OCI-LY1 (cell line): ENCODE measurements at regions not wholly inside any gene's neighbourhood (a gene's known extent, or its start where the extent isn't known, plus 50 kb on each side); places are given as distances from the start of the nearest gene placed in this dataset.

ENCODE experiments used
- H2AFZ ChIP-seq: fragments of 200-600 bp; sonication (generic), shearing (Covaris generic); 2 replicates; pipeline ENCODE4 v1.6.0; 2014; ENCODE audit warnings: antibody characterized with exemption, mild to moderate bottlenecking, low read length
- H3F3A ChIP-seq: fragments of 200-600 bp; sonication (generic), shearing (Covaris generic); 2 replicates; pipeline ENCODE4 v1.6.0; 2014; ENCODE audit warnings: mild to moderate bottlenecking, antibody characterized with exemption, low read length, moderate library complexity; ENCODE audit not compliant: insufficient read depth
- H3K27ac ChIP-seq: fragments of 200-600 bp; sonication (generic); 2 replicates; pipeline ENCODE4 v1.5.1; 2014; ENCODE audit warnings: low read length, mixed run types, mild to moderate bottlenecking, low read depth; ENCODE audit not compliant: poor library complexity, severe bottlenecking
- H3K27me3 ChIP-seq: fragments of 200-600 bp; sonication (generic); 2 replicates; pipeline ENCODE4 v1.6.0; 2014; ENCODE audit warnings: antibody characterized with exemption, mild to moderate bottlenecking, low read length, moderate library complexity; ENCODE audit not compliant: insufficient read depth
- H3K36me3 ChIP-seq: fragments of 200-600 bp; sonication (generic); 2 replicates; pipeline ENCODE4 v1.6.1; 2014; ENCODE audit warnings: mild to moderate bottlenecking, antibody characterized with exemption, low read length, moderate library complexity, mixed read lengths; ENCODE audit not compliant: insufficient read depth
- H3K4me1 ChIP-seq: fragments of 200-600 bp; sonication (generic); 2 replicates; pipeline ENCODE4 v1.5.1; 2014; ENCODE audit warnings: mild to moderate bottlenecking, low read length, moderate library complexity; ENCODE audit not compliant: insufficient read depth, severe bottlenecking
- H3K4me2 ChIP-seq: fragments of 200-600 bp; sonication (generic), shearing (Covaris generic); 2 replicates; pipeline ENCODE4 v1.6.1; 2014; ENCODE audit warnings: low read length
- H3K4me3 ChIP-seq: fragments of 200-600 bp; sonication (generic); 2 replicates; pipeline ENCODE4 v1.5.1; 2014; ENCODE audit warnings: low read length, low read depth, mild to moderate bottlenecking, mixed read lengths; ENCODE audit not compliant: poor library complexity, severe bottlenecking
- H3K79me2 ChIP-seq: fragments of 200-600 bp; shearing (Covaris generic); 2 replicates; pipeline ENCODE4 v1.6.1; 2016; ENCODE audit warnings: mixed run types, low read length, mixed read lengths; ENCODE audit not compliant: insufficient read depth
- H3K9ac ChIP-seq: fragments of 200-600 bp; sonication (generic), shearing (Covaris generic); 2 replicates; pipeline ENCODE4 v1.6.1; 2014; ENCODE audit warnings: mild to moderate bottlenecking, low read length, mixed read lengths
- H3K9me2 ChIP-seq: fragments of 200-600 bp; sonication (generic), shearing (Covaris generic); 2 replicates; pipeline ENCODE4 v1.6.1; 2014; ENCODE audit warnings: low read depth, mild to moderate bottlenecking, low read length, mixed read lengths
- H3K9me3 ChIP-seq: fragments of 200-600 bp; shearing (Covaris generic); 2 replicates; pipeline ENCODE4 v1.6.1; 2014; ENCODE audit warnings: low read length, mixed read lengths
- H4K20me1 ChIP-seq: fragments of 200-600 bp; sonication (generic), shearing (Covaris generic); 2 replicates; pipeline ENCODE4 v1.6.0; 2016; ENCODE audit warnings: mild to moderate bottlenecking, low read length; ENCODE audit not compliant: insufficient read depth
- EZH2 ChIP-seq: fragments of 200-600 bp; sonication (generic), shearing (Covaris generic); IDR thresholded peaks from 2 replicates; pipeline ENCODE4 v1.8.0; 2017; ENCODE audit warnings: borderline replicate concordance, mixed run types, mild to moderate bottlenecking, antibody characterized with exemption, low read length, moderate library complexity, mixed read lengths
- TF ChIP-seq, protein P1 (sequence below): fragments of 200-600 bp; sonication (generic), shearing (Covaris generic); IDR thresholded peaks from 2 replicates; pipeline ENCODE4 v1.5.1; 2017; ENCODE audit warnings: mild to moderate bottlenecking, antibody characterized with exemption, low read length, moderate library complexity, mixed read lengths

DNA sequence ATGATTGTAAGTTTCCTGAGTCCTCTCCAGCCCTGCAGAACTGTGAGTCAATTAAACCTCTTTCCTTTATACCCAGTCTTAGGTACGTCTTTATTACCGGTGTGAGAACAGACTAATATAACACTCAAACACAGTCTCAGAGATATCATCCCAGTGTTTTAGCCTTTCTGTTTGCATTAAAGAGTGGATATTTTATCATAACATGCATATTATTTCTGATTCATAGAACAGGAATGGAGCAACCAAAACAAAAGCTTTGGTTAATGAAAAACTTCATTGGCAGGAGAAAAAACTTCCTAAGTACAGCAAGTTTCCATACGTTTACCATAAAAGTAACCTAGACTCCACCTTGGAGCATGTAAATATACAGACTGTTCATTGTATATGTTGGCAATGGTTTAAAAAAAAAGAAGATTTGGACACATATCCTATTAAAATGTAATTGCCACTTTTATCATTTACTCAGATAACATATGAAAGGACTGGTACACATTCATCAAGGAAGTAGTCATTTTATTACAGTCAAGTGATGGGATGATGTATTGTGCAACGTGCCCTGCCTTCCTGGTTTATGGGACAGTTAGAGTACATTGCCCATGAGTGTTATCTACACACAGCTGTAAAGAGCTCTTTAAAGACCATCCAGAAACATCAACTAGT lies 144.8 kb downstream of the ETS2 start:
- Histone ChIP-seq H3K27ac (no peak overlapping the region), H2AFZ (no peak overlapping the region), H3K9ac (no peak overlapping the region), H3K4me2 (no peak overlapping the region), H3K36me3 (no peaks in the 10 kb centered on the region), H3K9me3 (peaks cover 5% of the 10 kb centered on the region; the same call in 1 of the 2 replicates), H4K20me1 (no peaks in the 10 kb centered on the region), H3K79me2 (no peaks in the 10 kb centered on the region), H3F3A (no peaks in the 10 kb centered on the region), H3K4me3 (no peak overlapping the region), H3K27me3 (no peaks in the 10 kb centered on the region), H3K9me2 (no peaks in the 10 kb centered on the region), H3K4me1 (peaks cover 10% of the 10 kb centered on the region)
- TF ChIP-seq EZH2, result no peak
- TF ChIP-seq, protein P1, sequence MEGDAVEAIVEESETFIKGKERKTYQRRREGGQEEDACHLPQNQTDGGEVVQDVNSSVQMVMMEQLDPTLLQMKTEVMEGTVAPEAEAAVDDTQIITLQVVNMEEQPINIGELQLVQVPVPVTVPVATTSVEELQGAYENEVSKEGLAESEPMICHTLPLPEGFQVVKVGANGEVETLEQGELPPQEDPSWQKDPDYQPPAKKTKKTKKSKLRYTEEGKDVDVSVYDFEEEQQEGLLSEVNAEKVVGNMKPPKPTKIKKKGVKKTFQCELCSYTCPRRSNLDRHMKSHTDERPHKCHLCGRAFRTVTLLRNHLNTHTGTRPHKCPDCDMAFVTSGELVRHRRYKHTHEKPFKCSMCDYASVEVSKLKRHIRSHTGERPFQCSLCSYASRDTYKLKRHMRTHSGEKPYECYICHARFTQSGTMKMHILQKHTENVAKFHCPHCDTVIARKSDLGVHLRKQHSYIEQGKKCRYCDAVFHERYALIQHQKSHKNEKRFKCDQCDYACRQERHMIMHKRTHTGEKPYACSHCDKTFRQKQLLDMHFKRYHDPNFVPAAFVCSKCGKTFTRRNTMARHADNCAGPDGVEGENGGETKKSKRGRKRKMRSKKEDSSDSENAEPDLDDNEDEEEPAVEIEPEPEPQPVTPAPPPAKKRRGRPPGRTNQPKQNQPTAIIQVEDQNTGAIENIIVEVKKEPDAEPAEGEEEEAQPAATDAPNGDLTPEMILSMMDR, result no peak

DNA sequence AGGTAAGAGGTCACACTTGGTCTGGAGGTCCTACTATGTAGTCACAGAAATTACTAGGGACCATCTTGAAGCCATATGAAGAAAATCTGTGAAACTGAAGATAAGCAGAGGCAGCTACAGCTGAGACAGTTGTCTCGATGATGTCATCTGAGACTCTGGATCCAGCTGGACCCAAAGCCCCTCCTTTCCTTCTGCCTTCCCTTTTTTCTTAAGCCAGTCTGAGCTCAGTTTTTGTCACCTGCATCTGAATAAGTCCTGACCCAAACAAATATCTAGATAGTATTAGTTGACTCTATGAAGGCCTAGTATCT lies 143.3 kb downstream of the ETS2 start:
- Histone ChIP-seq H3K4me2 (no peak overlapping the region), H3K9me3 (peaks cover 5% of the 10 kb centered on the region; the same call in 1 of the 2 replicates)
- TF ChIP-seq EZH2, result no peak
- TF ChIP-seq, protein P1, result no peak

DNA sequence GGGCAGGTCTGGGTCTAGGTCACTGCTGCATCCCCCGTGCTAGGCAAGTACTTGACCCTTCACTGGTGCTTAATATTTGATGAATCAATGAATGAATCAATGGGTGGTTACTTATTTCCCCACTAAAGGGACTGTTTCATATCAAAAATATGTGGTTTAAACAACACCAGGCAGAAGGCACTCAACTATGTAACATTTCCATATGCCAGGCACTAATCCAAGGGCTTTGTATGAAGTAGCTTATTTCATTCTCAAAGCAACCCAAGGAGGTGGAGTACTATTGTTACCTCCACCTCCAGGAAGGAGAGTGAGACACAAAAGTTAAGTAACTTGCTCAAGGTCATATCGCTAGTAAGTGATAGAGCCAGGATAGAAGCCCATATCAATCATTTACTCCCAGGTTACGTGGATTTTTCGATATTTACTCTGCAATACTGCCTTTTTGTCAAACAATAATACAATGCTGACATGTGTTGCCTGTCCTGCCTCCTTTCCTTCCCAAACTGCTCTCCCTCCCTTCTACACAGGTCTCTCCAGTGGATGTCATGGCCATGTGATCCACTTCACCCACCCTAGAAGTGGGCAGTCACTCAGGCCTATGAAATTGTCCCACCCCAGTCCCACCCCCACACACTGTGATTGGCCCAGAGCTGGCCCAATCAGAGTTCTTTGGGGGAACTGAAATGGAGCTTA lies 142.8 kb downstream of the ETS2 start:
- H3K9ac ChIP-seq, result no peak overlapping the region

More for the DNA sequence above, 143.3 kb downstream of the ETS2 start:
- no peaks in the 10 kb centered on the region for H3K36me3 ChIP-seq
- no peaks in the 10 kb centered on the region for H4K20me1 ChIP-seq
- no peaks in the 10 kb centered on the region for H3K9me2 ChIP-seq
- no peak overlapping the region for H3K27ac ChIP-seq
- H2AFZ ChIP-seq, result no peak overlapping the region
- H3K79me2 ChIP-seq, result no peaks in the 10 kb centered on the region
- H3K4me3 ChIP-seq, result no peak overlapping the region
- no peak overlapping the region for H3K9ac ChIP-seq
- H3F3A ChIP-seq, result no peaks in the 10 kb centered on the region
- H3K4me1 ChIP-seq, result no peaks in the 10 kb centered on the region
- no peaks in the 10 kb centered on the region for H3K27me3 ChIP-seq

More for the DNA sequence above, 142.8 kb downstream of the ETS2 start:
- Histone ChIP-seq H3K4me1 (no peaks in the 10 kb centered on the region), H3K9me3 (peaks cover 5% of the 10 kb centered on the region; the same call in 1 of the 2 replicates), H3K79me2 (no peaks in the 10 kb centered on the region), H3K27me3 (no peaks in the 10 kb centered on the region), H4K20me1 (no peaks in the 10 kb centered on the region), H3K9me2 (no peaks in the 10 kb centered on the region), H2AFZ (no peak overlapping the region), H3K27ac (no peak overlapping the region), H3K4me2 (no peak overlapping the region), H3K36me3 (no peaks in the 10 kb centered on the region), H3K4me3 (no peak overlapping the region), H3F3A (no peaks in the 10 kb centered on the region)
- TF ChIP-seq, protein P1, result no peak
- no peak for TF ChIP-seq EZH2
